ENCODE measurements at regions not wholly inside any gene's neighbourhood (a gene's known extent, or its start where the extent isn't known, plus 50 kb on each side); places are given as distances from the start of the nearest gene placed in this dataset.

DNA sequence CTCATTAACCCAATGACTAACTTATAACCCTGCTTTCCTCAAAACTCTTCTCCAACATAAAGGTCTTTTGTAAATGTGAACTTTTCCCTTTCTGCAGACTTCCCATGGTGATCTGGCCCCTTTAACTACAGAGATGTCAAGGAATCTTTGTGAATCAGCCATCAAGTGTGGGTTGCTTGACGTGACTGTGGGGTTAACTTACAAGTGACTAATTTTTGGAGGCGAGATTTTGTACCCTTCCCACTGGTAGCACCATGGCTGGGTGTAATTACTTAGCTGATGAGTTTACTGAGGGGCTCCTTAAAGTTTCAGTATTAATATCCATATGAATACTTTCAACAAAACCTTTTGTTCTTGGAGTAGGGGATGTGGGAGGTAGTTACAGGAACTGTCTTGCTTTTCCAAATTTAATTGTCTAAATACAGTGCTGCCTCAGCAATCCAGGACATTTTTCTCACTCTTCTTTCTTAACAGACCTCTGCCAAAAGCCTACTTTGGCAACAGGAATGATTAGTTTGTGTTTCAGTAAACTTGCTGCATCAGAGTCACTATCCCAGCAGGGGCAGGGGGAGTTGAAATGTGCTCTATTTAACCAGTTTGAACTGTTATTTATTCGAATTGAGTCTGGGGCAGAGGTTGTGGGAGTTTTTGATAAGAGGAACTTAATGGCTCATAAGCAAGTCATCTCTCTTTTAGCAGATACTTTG is 217.3 kb upstream of the FGGY start:
- Histone ChIP-seq H3K4me3 (no peak overlapping the region), H3K9me3 (no peaks in the 10 kb centered on the region), H3K27me3 (no peaks in the 10 kb centered on the region), H3K4me1 (peaks cover 4% of the 10 kb centered on the region), H3K27ac (no peak overlapping the region), H3K36me3 (no peaks in the 10 kb centered on the region)
- TF ChIP-seq CTCF (IDR thresholded peaks at IDR 0.05), result no peak
- intact Hi-C loops (cut with DNase I), result no loop called here
- DNase-seq (no peak), ATAC-seq (no peak)

- no peak for DNase-seq
- Histone ChIP-seq H3K27me3 (no peaks in the 10 kb centered on the region), H3K36me3 (no peaks in the 10 kb centered on the region), H3K4me1 (peaks cover 4% of the 10 kb centered on the region), H3K4me3 (no peak overlapping the region), H3K27ac (no peak overlapping the region), H3K9me3 (no peaks in the 10 kb centered on the region)
- no peak for ATAC-seq
- intact Hi-C loops (cut with DNase I), result no loop called here
- no peak for TF ChIP-seq CTCF (IDR thresholded peaks at IDR 0.05)
These were observed 215.7 kb upstream of the FGGY start for GRCh38 chr1:59081181-59081580.

GRCh38 chr1:59081795-59082194 is 215.1 kb upstream of the FGGY start:
- intact Hi-C loops (cut with DNase I), result no loop called here
- Histone ChIP-seq H3K36me3 (no peaks in the 10 kb centered on the region), H3K4me3 (no peak overlapping the region), H3K9me3 (no peaks in the 10 kb centered on the region), H3K27ac (no peak overlapping the region), H3K4me1 (peaks cover 4% of the 10 kb centered on the region), H3K27me3 (no peaks in the 10 kb centered on the region)
- DNase-seq (no peak), ATAC-seq (no peak)
- TF ChIP-seq CTCF (IDR thresholded peaks at IDR 0.05), result no peak

- intact Hi-C loops (cut with DNase I), result no loop called here
- H3K36me3 ChIP-seq, result no peaks in the 10 kb centered on the region
- H3K27me3 ChIP-seq, result no peaks in the 10 kb centered on the region
- no peaks in the 10 kb centered on the region for H3K4me1 ChIP-seq
- H3K4me3 ChIP-seq, result no peak overlapping the region
- ATAC-seq (peak; percentile 74), DNase-seq (no peak)
- H3K27ac ChIP-seq, result no peak overlapping the region
- peaks cover 5% of the 10 kb centered on the region for H3K9me3 ChIP-seq
- TF ChIP-seq CTCF (IDR thresholded peaks at IDR 0.05), result no peak
These were observed 212.7 kb upstream of the FGGY start for GRCh38 chr1:59083946-59084865.

DNA sequence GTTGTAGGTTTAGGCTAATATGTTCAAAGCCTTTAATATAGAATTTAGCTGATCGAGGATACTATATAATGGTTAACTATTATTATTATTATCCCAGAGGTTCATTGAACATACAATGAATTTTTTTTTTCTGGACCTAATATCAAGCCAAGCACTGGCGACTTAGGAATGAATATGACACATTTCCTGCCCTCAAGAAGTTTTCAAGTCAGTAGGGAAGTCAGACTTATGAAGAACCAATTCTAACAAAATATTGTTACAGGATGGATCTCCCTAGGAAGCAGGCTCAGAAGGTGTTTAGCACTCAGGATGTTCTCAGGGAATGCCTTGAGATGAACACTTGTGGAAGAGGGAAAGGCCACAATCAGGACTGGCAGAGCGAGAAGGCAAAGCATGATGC is 211.8 kb upstream of the FGGY start:
- DNase-seq (no peak), ATAC-seq (no peak)
- Histone ChIP-seq H3K4me1 (no peaks in the 10 kb centered on the region), H3K9me3 (peaks cover 6% of the 10 kb centered on the region), H3K36me3 (no peaks in the 10 kb centered on the region), H3K27ac (no peak overlapping the region), H3K27me3 (no peaks in the 10 kb centered on the region), H3K4me3 (no peak overlapping the region)
- intact Hi-C loops (cut with DNase I), result no loop called here
- no peak for TF ChIP-seq CTCF (IDR thresholded peaks at IDR 0.05)
